Aorta (tissue), 5 donors: ENCODE measurements at regions not wholly inside any gene's neighbourhood (a gene's known extent, or its start where the extent isn't known, plus 50 kb on each side); places are given as distances from the start of the nearest gene placed in this dataset.

Source experiments
- ATAC-seq: fragments of 200-7000 bp; cut with Tn5 transposase; one replicate; pipeline ENCODE4 v1.9.1; 2022; ENCODE audit warnings: moderate library complexity; ENCODE audit not compliant: low FRiP score
- DNase-seq, 2 donors: peaks; one replicate each; pipeline ENCODE4 v3.0.0-alpha.2; 2020
- H3K27ac ChIP-seq, 2 donors: one replicate each; pipeline ENCODE4 v1.5.1; 2013; ENCODE audit warnings: low read length in 2 of 2, mild to moderate bottlenecking in 2 of 2, moderate library complexity in 2 of 2, control low read depth in 1 of 2, inconsistent platforms in 1 of 2, low read depth in 1 of 2
- H3K27me3 ChIP-seq, 2 donors: one replicate each; pipeline ENCODE4 v1.6.1; 2013; ENCODE audit warnings: control low read depth in 1 of 2, low read length in 1 of 2, mild to moderate bottlenecking in 1 of 2, moderate library complexity in 1 of 2; ENCODE audit not compliant: insufficient read depth in 2 of 2, control insufficient read depth in 1 of 2
- H3K36me3 ChIP-seq, 2 donors: one replicate each; pipeline ENCODE4 v1.6.1; 2013; ENCODE audit warnings: control low read depth in 1 of 2, low read length in 1 of 2, mild to moderate bottlenecking in 1 of 2; ENCODE audit not compliant: insufficient read depth in 2 of 2, control insufficient read depth in 1 of 2
- H3K4me1 ChIP-seq, 2 donors: one replicate each; pipeline ENCODE4 v1.6.1; 2013; ENCODE audit warnings: low read length in 2 of 2, control low read depth in 1 of 2, mild to moderate bottlenecking in 1 of 2, moderate library complexity in 1 of 2; ENCODE audit not compliant: insufficient read depth in 2 of 2, control insufficient read depth in 1 of 2
- H3K4me3 ChIP-seq, 2 donors: one replicate each; pipeline ENCODE4 v1.5.1; 2013; ENCODE audit warnings: low read length in 2 of 2, control low read depth in 1 of 2, mild to moderate bottlenecking in 1 of 2
- H3K9me3 ChIP-seq: one replicate; pipeline ENCODE4 v1.6.1; 2013; ENCODE audit warnings: mild to moderate bottlenecking, low read length; ENCODE audit not compliant: control insufficient read depth
- WGBS, 2 donors: extraction: QIAGEN DNeasy Blood & Tissue Kit; methylation state at CpG; one replicate each; pipeline ENCODE4 v1.1.7; 2013; 5-methylcytosine and 5-hydroxymethylcytosine counted together
- intact Hi-C, 2 donors: fragments of 100-400 bp; cut with DNase I; formaldehyde crosslinking; loops; one replicate each; pipeline versions ENCODE4 v1.14.2 to v1.15.0; 2022
- donor health status: healthy with polysubstance abuse.
- donor health status: Bipolar disorder and iron deficiency.
- donor health status: DM: no; HTN: no; CAD: no.
- donor health status: DM: no; HTN: no; CAD: no.
- donor health status: DM: yes; HTN: yes; CAD: no.

DNA sequence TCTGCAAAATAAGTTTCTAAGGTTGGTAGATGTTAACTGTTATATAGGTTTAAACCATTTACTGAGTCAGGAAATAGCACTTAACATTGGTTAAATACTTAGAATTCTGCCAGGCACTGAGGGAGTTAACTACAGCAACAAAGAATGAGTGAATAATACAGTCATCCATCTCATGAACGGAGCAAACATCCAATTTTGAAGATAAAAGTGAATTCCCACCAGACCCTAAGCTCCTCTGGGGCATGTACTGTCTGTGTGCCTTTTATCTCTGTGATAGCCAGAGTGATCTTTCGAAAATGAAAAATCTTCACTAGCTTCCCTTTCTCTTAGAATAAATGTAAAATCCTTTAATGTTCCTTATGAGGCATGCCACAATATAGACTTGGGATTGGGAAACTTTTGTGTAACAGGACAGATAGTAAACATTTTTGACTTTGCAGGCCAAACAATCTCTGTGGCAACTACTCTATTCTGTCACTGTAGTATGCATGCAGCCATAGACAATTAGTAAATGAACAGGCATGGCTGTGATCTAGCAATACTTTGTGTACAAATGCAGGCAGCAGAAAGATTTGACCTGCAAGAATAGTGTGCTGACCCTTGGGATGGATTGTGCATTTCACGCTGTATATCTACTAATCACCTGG lies 294.5 kb upstream of the LMCD1 start:
- no peaks in the 10 kb centered on the region for H3K27me3 ChIP-seq
- no peak overlapping the region for H3K4me3 ChIP-seq
- no peaks in the 10 kb centered on the region for H3K36me3 ChIP-seq
- H3K4me1 ChIP-seq = no peaks in the 10 kb centered on the region
- intact Hi-C loops = no loop called here
- DNase-seq = no peak
- no peak for ATAC-seq
- no peak overlapping the region for H3K27ac ChIP-seq
- WGBS, 2 donors = 65 to 71% methylated on average over 3 of the region's 3 CpGs
- H3K9me3 ChIP-seq = no peaks in the 10 kb centered on the region

DNA sequence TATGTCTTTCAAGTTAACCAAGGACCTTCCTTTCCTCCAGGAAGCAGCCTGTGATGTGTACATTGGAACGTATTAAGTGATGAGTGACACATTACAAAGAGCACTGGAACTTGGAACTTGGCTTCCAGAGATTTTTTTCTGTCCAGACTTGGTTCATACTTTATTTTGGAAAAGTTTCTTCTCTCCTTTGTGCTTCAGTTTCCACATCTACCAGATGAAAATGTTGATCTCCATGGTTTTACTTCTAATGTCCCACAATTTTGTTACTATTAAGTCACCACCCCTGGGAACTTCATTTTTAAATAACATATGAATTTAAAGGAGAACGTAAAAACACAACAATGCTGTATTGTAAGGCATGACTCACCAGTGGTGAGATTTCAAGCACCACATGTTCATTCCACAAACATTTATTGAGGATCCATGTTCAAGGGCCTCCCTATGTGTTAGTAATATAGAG lies 290.7 kb upstream of the LMCD1 start:
- H3K36me3 ChIP-seq = no peaks in the 10 kb centered on the region
- intact Hi-C loops = no loop called here
- 1 to 6% methylated on average over 2 of the region's 2 CpGs for WGBS, 2 donors
- DNase-seq = no peak
- no peak for ATAC-seq
- H3K4me3 ChIP-seq = no peak overlapping the region
- H3K9me3 ChIP-seq = no peaks in the 10 kb centered on the region
- H3K27me3 ChIP-seq = no peaks in the 10 kb centered on the region
- H3K27ac ChIP-seq = no peak overlapping the region
- no peaks in the 10 kb centered on the region for H3K4me1 ChIP-seq

DNA sequence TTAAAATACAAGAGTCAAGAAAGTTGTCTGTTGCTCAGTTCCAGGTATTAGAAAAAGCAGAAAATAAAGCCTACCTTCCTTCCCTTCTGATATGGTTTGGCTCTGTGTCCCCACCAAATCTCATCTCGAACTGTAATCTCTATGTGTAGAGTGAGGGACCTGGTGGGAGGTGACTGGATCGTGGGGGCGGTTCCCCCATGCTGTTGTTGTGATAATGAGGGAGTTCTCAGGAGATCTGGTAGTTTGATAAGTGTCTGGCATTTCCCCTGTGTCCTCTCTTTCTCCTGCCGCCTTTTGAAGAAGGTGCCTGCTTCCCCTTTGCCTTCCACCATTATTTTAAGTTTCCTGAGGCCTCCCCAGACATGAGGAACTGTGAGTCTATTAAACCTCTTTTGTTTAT lies 288.8 kb upstream of the LMCD1 start:
- H3K27ac ChIP-seq = no peak overlapping the region
- 87 to 90% methylated on average over 4 of the region's 4 CpGs for WGBS, 2 donors
- intact Hi-C loops = no loop called here
- DNase-seq (no peak), ATAC-seq (no peak)
- no peaks in the 10 kb centered on the region for H3K27me3 ChIP-seq
- H3K36me3 ChIP-seq = no peaks in the 10 kb centered on the region
- no peaks in the 10 kb centered on the region for H3K9me3 ChIP-seq
- no peak overlapping the region for H3K4me3 ChIP-seq
- H3K4me1 ChIP-seq = no peaks in the 10 kb centered on the region

DNA sequence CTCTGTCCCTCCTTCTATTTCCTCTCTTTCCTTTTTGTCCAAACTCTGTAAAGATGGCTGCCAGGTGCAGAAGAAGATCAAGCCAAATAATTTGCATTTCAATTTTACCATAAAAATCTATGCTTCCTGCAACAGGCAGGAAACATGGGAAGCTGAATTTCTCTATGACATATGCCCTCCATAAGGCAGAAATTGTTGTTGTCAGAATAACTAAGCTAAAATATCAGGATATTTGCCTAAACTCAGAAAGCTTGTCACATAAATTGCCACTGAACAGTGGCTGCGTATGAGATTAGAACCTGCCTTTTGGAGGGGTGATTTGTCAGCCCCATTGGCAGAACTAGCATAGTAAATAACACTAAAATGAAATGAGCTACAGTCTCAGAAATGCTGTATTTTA lies 288.3 kb upstream of the LMCD1 start:
- no peaks in the 10 kb centered on the region for H3K36me3 ChIP-seq
- H3K27ac ChIP-seq = no peak overlapping the region
- H3K4me3 ChIP-seq = no peak overlapping the region
- WGBS, 2 donors = 97 to 98% methylated on average over 1 of the region's 1 CpG
- no peak for DNase-seq
- intact Hi-C loops = no loop called here
- H3K27me3 ChIP-seq = no peaks in the 10 kb centered on the region
- no peaks in the 10 kb centered on the region for H3K9me3 ChIP-seq
- ATAC-seq = no peak
- H3K4me1 ChIP-seq = no peaks in the 10 kb centered on the region

DNA sequence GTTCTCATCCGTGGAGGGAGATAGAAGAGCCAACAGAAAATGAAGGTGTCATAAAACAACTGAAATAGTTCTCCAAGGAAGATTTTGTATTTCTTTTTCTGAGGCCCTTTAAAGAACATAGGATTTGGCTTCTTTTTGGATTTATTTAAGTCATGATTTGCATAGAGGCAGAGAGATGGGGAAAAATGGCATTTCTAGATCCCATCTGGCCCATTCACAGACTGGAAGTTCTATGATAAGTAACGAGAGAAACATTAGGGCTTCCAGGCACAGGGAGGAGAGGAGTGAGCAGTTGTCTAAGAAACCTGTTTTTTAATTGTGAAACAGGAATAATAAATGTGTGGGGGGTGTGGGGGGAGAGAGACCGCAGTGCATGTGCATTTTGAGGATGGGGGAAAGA lies 285.8 kb upstream of the LMCD1 start:
- ATAC-seq = no peak
- intact Hi-C loops = no loop called here
- Histone ChIP-seq H3K36me3 (no peaks in the 10 kb centered on the region), H3K9me3 (no peaks in the 10 kb centered on the region), H3K27ac (no peak overlapping the region), H3K4me3 (no peak overlapping the region), H3K4me1 (no peaks in the 10 kb centered on the region), H3K27me3 (no peaks in the 10 kb centered on the region)
- DNase-seq = no peak
- 95 to 97% methylated on average over 3 of the region's 3 CpGs for WGBS, 2 donors

DNA sequence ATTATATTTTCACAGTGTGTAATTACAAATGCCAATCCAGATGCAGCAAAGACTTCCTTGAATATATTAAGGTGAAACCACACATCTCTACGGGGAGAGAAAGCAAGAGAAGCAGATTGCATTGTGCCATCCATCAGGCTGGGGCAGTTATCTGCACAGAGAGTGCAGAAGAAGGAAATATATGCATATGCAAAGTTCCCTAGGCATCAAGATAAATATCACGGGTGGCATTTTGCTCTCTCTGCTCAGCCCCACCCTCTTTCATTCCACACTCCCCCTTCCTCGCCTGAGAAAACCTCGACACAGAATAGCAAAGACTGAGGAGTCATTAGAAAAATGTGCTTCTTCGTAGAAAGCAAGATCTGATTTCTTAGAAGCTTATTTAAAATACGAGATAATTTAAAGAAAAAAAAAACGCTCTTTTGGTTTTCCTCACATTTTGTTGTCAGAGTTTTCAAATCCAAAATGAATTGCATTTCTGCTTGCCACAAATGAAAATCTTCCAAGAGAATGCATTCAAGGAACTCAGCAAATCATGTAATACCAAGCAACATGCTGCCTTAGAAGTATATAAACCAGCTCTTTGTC lies 283.2 kb upstream of the LMCD1 start:
- Histone ChIP-seq H3K36me3 (no peaks in the 10 kb centered on the region), H3K4me3 (no peak overlapping the region), H3K27me3 (no peaks in the 10 kb centered on the region), H3K4me1 (no peaks in the 10 kb centered on the region), H3K9me3 (no peaks in the 10 kb centered on the region), H3K27ac (no peak overlapping the region)
- intact Hi-C loops = no loop called here
- DNase-seq = no peak
- WGBS, 2 donors = 25 to 26% methylated on average over 7 of the region's 7 CpGs
- ATAC-seq = no peak

DNA sequence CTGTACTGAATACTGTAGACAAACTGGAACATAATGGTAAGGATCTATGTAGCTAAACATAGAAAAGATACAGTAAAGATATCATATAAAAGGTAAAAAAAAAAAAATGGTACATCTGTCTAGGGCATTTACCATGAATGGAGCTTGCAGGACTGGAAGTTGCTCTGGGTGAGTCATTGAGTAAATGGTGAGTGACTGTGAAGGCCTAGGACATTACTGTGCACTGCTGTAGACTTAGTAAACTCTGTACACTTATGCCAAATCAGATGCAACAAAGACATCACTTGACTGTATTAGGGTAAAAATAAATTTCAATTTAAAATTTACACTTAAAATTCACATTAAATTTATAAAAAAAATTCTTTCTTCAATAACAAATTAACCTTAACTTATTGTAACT lies 281.3 kb upstream of the LMCD1 start:
- Histone ChIP-seq H3K27ac (no peak overlapping the region), H3K27me3 (no peaks in the 10 kb centered on the region), H3K36me3 (no peaks in the 10 kb centered on the region), H3K4me3 (no peak overlapping the region), H3K4me1 (no peaks in the 10 kb centered on the region), H3K9me3 (no peaks in the 10 kb centered on the region)
- DNase-seq (no peak), ATAC-seq (no peak)
- intact Hi-C loops = no loop called here

DNA sequence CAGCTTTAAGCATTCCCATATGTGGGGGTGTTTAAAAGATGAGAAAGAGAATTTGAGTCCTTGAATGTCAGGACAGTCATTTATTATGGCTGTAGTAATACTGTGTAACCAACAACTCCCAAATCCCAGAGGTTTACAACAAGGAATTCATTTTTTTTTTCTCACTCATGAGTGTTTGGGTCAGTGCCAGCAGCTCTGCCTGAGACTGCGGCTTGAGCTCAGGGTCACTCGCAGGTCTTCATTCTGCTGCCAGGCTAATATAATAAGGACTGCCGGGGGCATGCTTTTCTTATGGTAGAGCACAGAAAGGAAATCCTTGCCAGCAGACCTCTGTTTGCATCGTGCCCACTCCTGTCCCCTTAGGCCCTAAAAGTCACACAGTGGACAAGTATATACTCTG lies 277.9 kb upstream of the LMCD1 start:
- peak; percentile 29 for ATAC-seq
- intact Hi-C loops = no loop called here
- DNase-seq = peak; percentile 54 to 71

DNA sequence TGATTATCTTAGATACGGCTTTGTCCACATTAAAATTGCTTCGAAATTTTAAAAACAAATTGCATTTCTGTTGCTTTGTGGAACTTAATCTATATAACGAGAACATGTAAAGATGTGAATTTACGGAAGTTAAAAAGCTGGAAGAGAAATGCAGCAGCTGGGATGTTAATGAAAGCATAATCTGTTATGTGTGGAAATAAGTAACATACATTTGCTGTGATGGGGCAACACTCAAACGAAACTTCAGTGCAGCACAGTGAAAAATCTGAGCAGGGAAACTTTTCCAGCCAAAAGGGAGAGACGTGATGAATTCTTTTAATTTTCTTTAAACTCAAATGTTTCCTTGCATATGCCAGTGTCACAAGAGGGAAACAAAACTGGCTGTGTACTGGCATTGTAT lies 276.7 kb upstream of the LMCD1 start:
- no peaks in the 10 kb centered on the region for H3K4me1 ChIP-seq
- H3K27ac ChIP-seq = no peak overlapping the region
- 84 to 90% methylated on average over 6 of the region's 6 CpGs for WGBS, 2 donors
- no peak for DNase-seq
- H3K4me3 ChIP-seq = no peak overlapping the region
- no peak for ATAC-seq
- intact Hi-C loops = no loop called here
- H3K9me3 ChIP-seq = no peaks in the 10 kb centered on the region
- H3K27me3 ChIP-seq = no peaks in the 10 kb centered on the region
- no peaks in the 10 kb centered on the region for H3K36me3 ChIP-seq

More for the DNA sequence above, 277.9 kb upstream of the LMCD1 start:
- no peaks in the 10 kb centered on the region for H3K36me3 ChIP-seq
- no peaks in the 10 kb centered on the region for H3K9me3 ChIP-seq
- H3K4me3 ChIP-seq = no peak overlapping the region
- WGBS, 2 donors = 2 to 10% methylated on average over 4 of the region's 4 CpGs
- no peak overlapping the region for H3K27ac ChIP-seq
- H3K27me3 ChIP-seq = no peaks in the 10 kb centered on the region
- H3K4me1 ChIP-seq = no peaks in the 10 kb centered on the region
